Testis (tissue), 2 donors: ENCODE measurements at regions not wholly inside any gene's neighbourhood (a gene's known extent, or its start where the extent isn't known, plus 50 kb on each side); places are given as distances from the start of the nearest gene placed in this dataset.

Experiments used
- DNase-seq: peaks from one replicate; pipeline ENCODE4 v3.0.0-alpha.2; 2019
- H3K27ac ChIP-seq, 2 donors: fragments of 200-600 bp; sonication (generic); one replicate each; pipeline ENCODE4 v1.5.1; 2019
- H3K27me3 ChIP-seq: fragments of 200-600 bp; sonication (generic); one replicate; pipeline ENCODE4 v1.5.1; 2019
- H3K36me3 ChIP-seq: fragments of 200-600 bp; sonication (generic); one replicate; pipeline ENCODE4 v1.5.1; 2017; ENCODE audit warnings: low read depth; ENCODE audit errors: missing control alignments
- H3K4me1 ChIP-seq: fragments of 200-600 bp; sonication (generic); one replicate; pipeline ENCODE4 v1.5.1; 2019
- H3K4me3 ChIP-seq, 2 donors: fragments of 200-600 bp; sonication (generic); one replicate each; pipeline ENCODE4 v1.5.1; 2017 to 2019
- H3K9me3 ChIP-seq: fragments of 200-600 bp; sonication (generic); one replicate; pipeline ENCODE4 v1.5.1; 2017
- CTCF ChIP-seq, 3 experiments: fragments of 450-650 bp in 2 of 3; fragments of 200-600 bp in 1 of 3; sonication (generic) in 1 of 3; IDR thresholded peaks; one replicate each; pipeline ENCODE4 v1.5.1; 2016 to 2019; ENCODE audit warnings: antibody characterized with exemption in 3 of 3, mild to moderate bottlenecking in 2 of 3, moderate library complexity in 1 of 3
- POLR2A ChIP-seq: fragments of 450-650 bp; IDR thresholded peaks from one replicate; pipeline ENCODE4 v1.6.1; 2017; ENCODE audit warnings: antibody characterized with exemption, mild to moderate bottlenecking, moderate library complexity
- WGBS, 2 donors: methylation state at CpG; one replicate each; pipeline ENCODE4 v1.1.5; 2018; 5-methylcytosine and 5-hydroxymethylcytosine counted together
- intact Hi-C: fragments of 100-400 bp; cut with DNase I; formaldehyde crosslinking; loops from one replicate; pipeline ENCODE4 v1.15.1; 2023; ENCODE audit warnings: low total_unique reads

GRCh38 chr3:95673215-95673614 lies 1141.2 kb upstream of the EPHA6 start:
- no peaks in the 10 kb centered on the region for H3K36me3 ChIP-seq
- H3K27ac ChIP-seq = no peak overlapping the region
- intact Hi-C loops = no loop called here
- TF ChIP-seq CTCF (IDR thresholded peaks at IDR 0.05) (no peak), POLR2A (no peak)
- DNase-seq = no peak
- H3K4me1 ChIP-seq = no peaks in the 10 kb centered on the region
- WGBS, 2 donors = 86 to 93% methylated on average over 1 to 3 of the region's 3 CpGs
- H3K9me3 ChIP-seq = no peaks in the 10 kb centered on the region
- H3K4me3 ChIP-seq = no peak overlapping the region
- H3K27me3 ChIP-seq = no peaks in the 10 kb centered on the region

DNA sequence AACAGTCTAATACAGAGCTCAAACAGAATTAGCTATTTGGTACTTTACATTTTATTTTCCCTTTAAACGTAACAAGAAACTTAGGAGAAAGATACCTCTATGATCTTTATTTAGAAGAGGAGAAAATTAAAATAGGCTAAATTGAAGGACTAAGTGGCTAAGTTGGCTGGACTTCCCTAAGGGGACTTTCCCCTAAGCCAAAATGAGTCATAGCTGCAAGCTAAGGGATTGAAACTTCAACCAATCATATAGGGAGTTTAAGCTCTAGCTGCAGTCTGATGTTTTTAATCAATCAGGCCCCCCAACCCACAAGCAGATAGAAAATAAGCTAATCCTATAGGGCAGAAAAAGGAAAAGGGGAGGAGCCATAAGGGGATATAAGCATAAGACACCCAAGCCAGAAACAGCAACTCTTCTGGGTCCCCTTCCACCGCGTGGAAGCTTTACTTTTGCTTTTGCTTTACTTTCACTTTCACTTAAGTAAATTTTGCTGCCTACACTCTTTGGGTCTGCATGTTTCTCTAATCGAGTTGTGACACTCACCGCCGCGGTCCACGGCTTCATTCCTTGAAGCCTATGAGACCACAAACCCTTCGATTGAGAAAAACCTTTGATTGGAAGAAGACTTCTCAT lies 1108.5 kb upstream of the EPHA6 start:
- H3K27ac ChIP-seq = no peak overlapping the region
- H3K9me3 ChIP-seq = no peaks in the 10 kb centered on the region
- no peaks in the 10 kb centered on the region for H3K27me3 ChIP-seq
- no peak for DNase-seq
- no peaks in the 10 kb centered on the region for H3K36me3 ChIP-seq
- TF ChIP-seq POLR2A = no peak
- TF ChIP-seq CTCF (IDR thresholded peaks at IDR 0.05) = no peak
- H3K4me3 ChIP-seq = no peak overlapping the region
- intact Hi-C loops = no loop called here
- no peaks in the 10 kb centered on the region for H3K4me1 ChIP-seq
- 72 to 82% methylated on average over 9 of the region's 9 CpGs for WGBS, 2 donors

DNA sequence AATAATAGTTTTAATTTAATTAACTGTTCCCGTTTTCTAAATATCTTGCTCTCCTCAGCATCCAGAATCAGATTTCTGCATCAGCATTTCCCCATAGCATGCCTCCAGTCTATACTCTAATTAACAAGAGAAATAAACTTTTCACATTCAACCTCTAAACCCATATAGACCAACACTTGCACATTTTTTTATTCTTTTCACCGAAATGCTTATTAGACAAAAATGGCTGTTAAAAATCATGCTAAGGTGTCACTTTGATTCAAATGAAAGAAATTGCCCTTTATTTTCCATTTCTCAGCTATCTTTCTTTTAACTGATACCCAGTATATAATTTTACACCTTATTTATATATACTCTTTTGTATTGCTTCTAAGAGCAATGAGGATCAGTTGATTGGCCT lies 1107.1 kb upstream of the EPHA6 start:
- 92% methylated on average over 2 of the region's 2 CpGs for WGBS, 2 donors
- intact Hi-C loops = no loop called here

GRCh38 chr3:95710684-95711083 lies 1103.7 kb upstream of the EPHA6 start:
- WGBS, 2 donors = 90 to 92% methylated on average over 1 of the region's 1 CpG
- H3K27me3 ChIP-seq = no peaks in the 10 kb centered on the region
- no peaks in the 10 kb centered on the region for H3K4me1 ChIP-seq
- intact Hi-C loops = no loop called here
- no peaks in the 10 kb centered on the region for H3K9me3 ChIP-seq
- no peak for TF ChIP-seq CTCF (IDR thresholded peaks at IDR 0.05)
- no peak for TF ChIP-seq POLR2A
- no peaks in the 10 kb centered on the region for H3K36me3 ChIP-seq
- no peak overlapping the region for H3K4me3 ChIP-seq
- H3K27ac ChIP-seq = no peak overlapping the region
- no peak for DNase-seq

More for the DNA sequence above, 1107.1 kb upstream of the EPHA6 start:
- no peak for DNase-seq
- H3K4me1 ChIP-seq = no peaks in the 10 kb centered on the region
- no peak for TF ChIP-seq CTCF (IDR thresholded peaks at IDR 0.05)
- TF ChIP-seq POLR2A = no peak
- no peaks in the 10 kb centered on the region for H3K36me3 ChIP-seq
- no peaks in the 10 kb centered on the region for H3K27me3 ChIP-seq
- H3K27ac ChIP-seq = no peak overlapping the region
- no peaks in the 10 kb centered on the region for H3K9me3 ChIP-seq
- no peak overlapping the region for H3K4me3 ChIP-seq

DNA sequence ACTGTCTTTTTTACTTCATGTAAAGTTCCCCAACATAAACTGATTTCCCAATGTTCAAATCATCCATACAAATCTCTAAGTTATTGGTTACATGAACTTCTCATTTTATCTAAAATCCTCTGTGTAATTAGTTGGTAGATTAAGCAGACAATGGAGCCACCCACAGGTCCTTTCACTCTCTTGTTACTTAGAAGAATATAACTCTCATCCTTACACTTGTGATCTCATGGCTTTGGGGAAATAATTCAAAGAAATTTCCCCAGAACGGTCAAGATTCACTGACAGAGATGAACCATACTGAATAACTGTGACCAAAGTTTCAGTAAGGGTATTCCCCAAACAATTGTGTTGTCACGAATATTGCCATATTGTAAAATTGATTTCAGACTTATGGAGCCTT lies 1102.6 kb upstream of the EPHA6 start:
- intact Hi-C loops = no loop called here
- Histone ChIP-seq H3K4me3 (no peak overlapping the region), H3K4me1 (no peaks in the 10 kb centered on the region), H3K27me3 (no peaks in the 10 kb centered on the region), H3K9me3 (no peaks in the 10 kb centered on the region), H3K36me3 (no peaks in the 10 kb centered on the region), H3K27ac (no peak overlapping the region)
- WGBS, 2 donors = 84 to 85% methylated on average over 2 of the region's 2 CpGs
- DNase-seq = no peak
- TF ChIP-seq POLR2A = no peak
- no peak for TF ChIP-seq CTCF (IDR thresholded peaks at IDR 0.05)
